Colonic mucosa (tissue), 4 donors: ENCODE measurements at regions not wholly inside any gene's neighbourhood (a gene's known extent, or its start where the extent isn't known, plus 50 kb on each side); places are given as distances from the start of the nearest gene placed in this dataset.

Experiments used
- DNase-seq: peaks from one replicate; pipeline ENCODE4 v3.0.0-alpha.2; 2020
- H3K27ac ChIP-seq: fragments of 200-600 bp; one replicate; pipeline ENCODE4 v1.8.0; 2021
- H3K27me3 ChIP-seq: fragments of 200-600 bp; one replicate; pipeline ENCODE4 v1.8.0; 2021
- H3K36me3 ChIP-seq: fragments of 200-600 bp; one replicate; pipeline ENCODE4 v1.8.0; 2021
- H3K4me1 ChIP-seq: fragments of 200-600 bp; one replicate; pipeline ENCODE4 v1.8.0; 2021; ENCODE audit warnings: mild to moderate bottlenecking
- H3K4me3 ChIP-seq: fragments of 200-600 bp; one replicate; pipeline ENCODE4 v1.8.0; 2021
- H3K9ac ChIP-seq, 2 donors: one replicate each; pipeline ENCODE4 v1.7.0; 2013; ENCODE audit warnings: control low read depth in 2 of 2, low read depth in 2 of 2, low read length in 2 of 2
- H3K9me3 ChIP-seq: fragments of 200-600 bp; one replicate; pipeline ENCODE4 v1.8.0; 2021
- intact Hi-C: fragments of 100-400 bp; cut with DNase I; formaldehyde crosslinking; loops from one replicate; pipeline ENCODE4 v1.14.1; 2022
- TF ChIP-seq, protein P1 (sequence below): fragments of 200-600 bp; IDR thresholded peaks from one replicate; pipeline ENCODE4 v1.8.0; 2022; ENCODE audit warnings: antibody characterized with exemption, mild to moderate bottlenecking
- donor health status: healthy.
- donor health status: DM: no; HTN: no; CAD: no.
- donor health status: DM: no; HTN: no; CAD: no.

DNA sequence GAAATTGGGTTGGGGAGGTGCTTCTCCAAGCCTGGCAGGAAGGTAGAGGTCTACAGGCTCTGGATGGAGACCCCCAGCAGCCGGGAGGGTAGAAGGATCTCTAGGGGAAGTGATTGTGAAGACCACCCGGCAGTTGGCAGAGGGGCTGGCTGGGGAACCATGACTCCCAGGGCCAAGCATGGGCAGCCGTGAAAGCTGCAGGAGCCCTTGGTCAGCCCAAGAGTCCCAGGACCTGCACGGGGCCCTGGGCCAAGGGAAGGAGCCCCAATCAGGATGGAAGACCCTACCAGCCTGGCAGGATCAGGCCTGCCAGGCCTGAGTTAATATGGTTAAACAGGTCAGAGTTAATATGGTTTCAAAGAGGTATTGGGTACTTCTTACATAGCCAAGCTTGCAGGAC lies 126.3 kb upstream of the NANOS1 start:
- Histone ChIP-seq H3K36me3 (no peaks in the 10 kb centered on the region), H3K9ac (no peak overlapping the region), H3K4me1 (no peaks in the 10 kb centered on the region), H3K9me3 (no peaks in the 10 kb centered on the region), H3K27me3 (no peaks in the 10 kb centered on the region), H3K4me3 (no peak overlapping the region), H3K27ac (no peak overlapping the region)
- DNase-seq: no peak
- intact Hi-C loops: no loop called here
- TF ChIP-seq, protein P1, sequence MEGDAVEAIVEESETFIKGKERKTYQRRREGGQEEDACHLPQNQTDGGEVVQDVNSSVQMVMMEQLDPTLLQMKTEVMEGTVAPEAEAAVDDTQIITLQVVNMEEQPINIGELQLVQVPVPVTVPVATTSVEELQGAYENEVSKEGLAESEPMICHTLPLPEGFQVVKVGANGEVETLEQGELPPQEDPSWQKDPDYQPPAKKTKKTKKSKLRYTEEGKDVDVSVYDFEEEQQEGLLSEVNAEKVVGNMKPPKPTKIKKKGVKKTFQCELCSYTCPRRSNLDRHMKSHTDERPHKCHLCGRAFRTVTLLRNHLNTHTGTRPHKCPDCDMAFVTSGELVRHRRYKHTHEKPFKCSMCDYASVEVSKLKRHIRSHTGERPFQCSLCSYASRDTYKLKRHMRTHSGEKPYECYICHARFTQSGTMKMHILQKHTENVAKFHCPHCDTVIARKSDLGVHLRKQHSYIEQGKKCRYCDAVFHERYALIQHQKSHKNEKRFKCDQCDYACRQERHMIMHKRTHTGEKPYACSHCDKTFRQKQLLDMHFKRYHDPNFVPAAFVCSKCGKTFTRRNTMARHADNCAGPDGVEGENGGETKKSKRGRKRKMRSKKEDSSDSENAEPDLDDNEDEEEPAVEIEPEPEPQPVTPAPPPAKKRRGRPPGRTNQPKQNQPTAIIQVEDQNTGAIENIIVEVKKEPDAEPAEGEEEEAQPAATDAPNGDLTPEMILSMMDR: no peak

DNA sequence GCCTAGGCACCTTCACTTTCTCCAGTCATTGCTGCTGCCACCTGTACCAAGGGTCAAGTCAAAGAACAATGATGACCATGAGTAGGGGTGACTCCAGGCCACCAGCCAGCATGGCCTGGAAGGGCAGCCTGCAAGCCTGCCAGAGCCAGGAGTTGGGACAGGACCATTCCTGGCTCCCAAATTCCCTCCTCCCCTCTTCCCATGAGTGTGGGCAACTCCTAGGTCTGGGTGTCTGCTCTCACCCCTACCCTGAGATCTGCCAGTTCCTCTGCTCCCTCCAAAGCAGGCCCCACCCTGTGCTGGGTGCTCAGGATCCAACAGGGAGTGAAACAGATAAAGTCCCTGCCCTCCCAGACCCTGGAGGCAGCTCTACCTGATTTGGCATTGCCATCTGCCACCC lies 125.8 kb upstream of the NANOS1 start:
- no peaks in the 10 kb centered on the region for H3K27me3 ChIP-seq
- H3K4me3 ChIP-seq: no peak overlapping the region
- no peaks in the 10 kb centered on the region for H3K4me1 ChIP-seq
- no peak for DNase-seq
- H3K27ac ChIP-seq: no peak overlapping the region
- TF ChIP-seq, protein P1: no peak
- intact Hi-C loops: no loop called here
- no peaks in the 10 kb centered on the region for H3K9me3 ChIP-seq
- H3K9ac ChIP-seq: no peak overlapping the region
- no peaks in the 10 kb centered on the region for H3K36me3 ChIP-seq

DNA sequence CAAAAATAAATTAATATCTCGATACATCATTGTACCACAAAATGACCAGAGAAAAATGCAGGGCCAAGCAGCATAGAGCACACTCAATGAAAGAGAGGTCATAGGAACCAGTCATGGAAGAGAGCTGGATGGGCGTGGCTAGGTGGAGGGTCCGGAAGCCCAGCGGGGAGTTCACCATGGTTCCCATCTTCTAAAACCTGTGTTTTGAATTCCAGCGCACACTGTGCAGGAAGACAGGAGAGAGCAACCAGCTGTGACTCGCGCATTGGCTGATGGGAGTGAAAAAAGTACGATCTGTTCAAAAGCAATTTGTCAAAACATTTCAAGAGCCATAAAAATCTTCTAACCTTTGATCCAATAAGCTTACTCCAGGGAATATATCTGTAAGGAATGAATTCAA lies 125.2 kb upstream of the NANOS1 start:
- DNase-seq: no peak
- Histone ChIP-seq H3K4me3 (no peak overlapping the region), H3K27ac (no peak overlapping the region), H3K4me1 (no peaks in the 10 kb centered on the region), H3K36me3 (no peaks in the 10 kb centered on the region), H3K9me3 (no peaks in the 10 kb centered on the region), H3K9ac (no peak overlapping the region), H3K27me3 (no peaks in the 10 kb centered on the region)
- TF ChIP-seq, protein P1: no peak
- intact Hi-C loops: no loop called here

DNA sequence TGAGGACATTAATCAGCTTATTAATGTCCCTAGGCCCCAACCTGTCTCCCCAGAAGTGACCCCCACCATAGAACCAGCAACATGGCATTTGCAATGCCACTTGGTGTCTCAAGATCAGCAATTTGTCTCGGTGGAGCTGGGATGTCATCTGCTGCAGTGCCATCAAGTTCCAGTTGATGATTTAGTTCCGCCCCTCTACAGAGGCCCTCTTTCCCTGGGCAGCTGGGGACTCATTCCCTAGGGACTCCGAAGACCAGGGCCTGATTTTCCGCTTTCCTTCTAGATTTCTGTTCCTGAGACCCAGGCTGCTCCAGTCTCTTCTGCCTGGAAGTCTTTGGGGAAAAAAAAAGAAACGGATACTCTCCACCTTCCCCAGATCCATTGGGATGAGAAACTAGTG lies 122.5 kb upstream of the NANOS1 start:
- Histone ChIP-seq H3K4me3 (no peak overlapping the region), H3K27me3 (no peaks in the 10 kb centered on the region), H3K9ac (no peak overlapping the region), H3K4me1 (no peaks in the 10 kb centered on the region), H3K9me3 (no peaks in the 10 kb centered on the region), H3K27ac (no peak overlapping the region), H3K36me3 (no peaks in the 10 kb centered on the region)
- intact Hi-C loops: no loop called here
- DNase-seq: no peak
- TF ChIP-seq, protein P1: no peak

DNA sequence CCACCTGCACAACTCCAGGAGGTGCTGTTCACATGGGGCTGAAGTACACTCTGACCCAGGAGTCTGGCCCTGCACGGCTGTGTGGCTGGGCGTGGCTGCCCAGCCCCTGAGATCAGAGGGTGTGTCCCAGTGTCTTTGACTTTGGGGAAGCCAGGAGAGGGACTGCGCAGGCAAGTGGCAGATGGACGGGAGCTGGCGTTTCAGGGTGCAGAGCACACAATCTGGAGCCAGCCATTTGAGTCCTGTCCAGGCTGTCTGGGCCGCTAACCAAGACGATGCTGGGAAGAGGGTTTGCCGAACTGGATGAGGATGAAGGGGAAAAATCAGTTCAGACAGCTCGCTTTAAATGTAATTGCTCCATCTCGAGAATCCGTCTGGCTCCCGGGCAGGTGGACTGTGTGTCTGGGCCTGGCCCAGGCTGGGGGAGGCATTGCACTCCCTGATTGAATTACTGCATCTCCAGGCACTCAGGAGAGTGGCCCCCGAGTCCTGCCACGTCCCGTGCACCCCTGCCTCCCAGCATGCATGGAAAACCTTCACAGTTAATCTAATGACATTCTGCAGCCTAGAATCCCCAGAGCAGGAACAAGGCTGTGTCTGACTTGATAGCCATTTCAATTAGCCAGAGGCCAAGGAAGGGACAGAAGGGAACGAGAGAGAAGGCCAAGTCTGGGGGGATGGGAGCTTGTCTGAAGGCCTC lies 120.8 kb upstream of the NANOS1 start:
- Histone ChIP-seq H3K9ac (no peak overlapping the region), H3K27me3 (no peaks in the 10 kb centered on the region), H3K4me3 (no peak overlapping the region), H3K36me3 (no peaks in the 10 kb centered on the region), H3K9me3 (no peaks in the 10 kb centered on the region), H3K4me1 (no peaks in the 10 kb centered on the region), H3K27ac (no peak overlapping the region)
- TF ChIP-seq, protein P1: no peak
- no peak for DNase-seq
- intact Hi-C loops: no loop called here
